GM12875 (cell line): ENCODE measurements at regions not wholly inside any gene's neighbourhood (a gene's known extent, or its start where the extent isn't known, plus 50 kb on each side); places are given as distances from the start of the nearest gene placed in this dataset.

Experiments used
- H3K4me3 ChIP-seq: one replicate; pipeline ENCODE4 v1.5.1; 2011; ENCODE audit warnings: low read depth, low read length, control low read depth
- CTCF ChIP-seq: IDR thresholded peaks from 2 replicates; pipeline ENCODE4 v1.5.1; 2011; ENCODE audit warnings: low read depth, mild to moderate bottlenecking, control low read depth, inconsistent platforms, low read length, moderate library complexity, borderline replicate concordance; ENCODE audit not compliant: insufficient read depth

GRCh38 chr14:101417434-101417833 lies 143.9 kb upstream of the DIO3 start:
- no peak overlapping the region for H3K4me3 ChIP-seq
- TF ChIP-seq CTCF = no peak

GRCh38 chr14:101418601-101419000 lies 142.7 kb upstream of the DIO3 start:
- no peak for TF ChIP-seq CTCF
- H3K4me3 ChIP-seq = no peak overlapping the region

- no peak overlapping the region for H3K4me3 ChIP-seq
- TF ChIP-seq CTCF = no peak
Measured at GRCh38 chr14:101426466-101426865, 134.8 kb upstream of the DIO3 start.

GRCh38 chr14:101428409-101428808 lies 132.9 kb upstream of the DIO3 start:
- H3K4me3 ChIP-seq = no peak overlapping the region
- no peak for TF ChIP-seq CTCF

GRCh38 chr14:101435546-101435945 lies 125.7 kb upstream of the DIO3 start:
- no peak overlapping the region for H3K4me3 ChIP-seq
- TF ChIP-seq CTCF = no peak

GRCh38 chr14:101439023-101439422 lies 122.3 kb upstream of the DIO3 start:
- no peak for TF ChIP-seq CTCF
- no peak overlapping the region for H3K4me3 ChIP-seq

- TF ChIP-seq CTCF = no peak
- H3K4me3 ChIP-seq = no peak overlapping the region
Measured at GRCh38 chr14:101440496-101440895, 120.8 kb upstream of the DIO3 start.
